Fibroblast of gingiva (primary cell): ENCODE measurements at regions not wholly inside any gene's neighbourhood (a gene's known extent, or its start where the extent isn't known, plus 50 kb on each side); places are given as distances from the start of the nearest gene placed in this dataset.
"Not testable (repeated sequence)": the region's sequence is repeated elsewhere in the genome, so short reads cannot be mapped to it uniquely, and the experiment has no call there.

Source experiments
- DNase-seq: peaks from one replicate; pipeline ENCODE4 v3.0.0-alpha.2; 2011; ENCODE audit warnings: low read depth

DNA sequence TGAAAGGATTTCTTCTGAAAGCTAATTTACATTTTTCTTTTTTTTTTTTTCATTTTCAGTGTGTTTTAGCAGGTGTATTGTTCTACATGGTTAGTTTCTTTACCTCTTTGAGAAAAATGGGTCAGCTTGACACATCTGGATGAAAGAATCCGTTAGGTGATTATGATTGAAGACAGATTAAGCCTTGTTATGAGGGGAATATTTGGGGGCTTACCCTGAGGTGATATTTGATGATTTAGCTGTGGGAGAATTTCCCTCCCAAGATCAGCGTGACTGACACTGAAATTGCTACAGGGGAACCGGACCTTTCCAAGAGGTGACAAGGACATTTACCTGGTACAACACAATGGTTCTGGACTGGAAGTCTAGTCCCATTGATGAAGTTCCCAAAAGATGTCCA is 147.5 kb downstream of the NFKBIZ start:
- no peak for DNase-seq

DNA sequence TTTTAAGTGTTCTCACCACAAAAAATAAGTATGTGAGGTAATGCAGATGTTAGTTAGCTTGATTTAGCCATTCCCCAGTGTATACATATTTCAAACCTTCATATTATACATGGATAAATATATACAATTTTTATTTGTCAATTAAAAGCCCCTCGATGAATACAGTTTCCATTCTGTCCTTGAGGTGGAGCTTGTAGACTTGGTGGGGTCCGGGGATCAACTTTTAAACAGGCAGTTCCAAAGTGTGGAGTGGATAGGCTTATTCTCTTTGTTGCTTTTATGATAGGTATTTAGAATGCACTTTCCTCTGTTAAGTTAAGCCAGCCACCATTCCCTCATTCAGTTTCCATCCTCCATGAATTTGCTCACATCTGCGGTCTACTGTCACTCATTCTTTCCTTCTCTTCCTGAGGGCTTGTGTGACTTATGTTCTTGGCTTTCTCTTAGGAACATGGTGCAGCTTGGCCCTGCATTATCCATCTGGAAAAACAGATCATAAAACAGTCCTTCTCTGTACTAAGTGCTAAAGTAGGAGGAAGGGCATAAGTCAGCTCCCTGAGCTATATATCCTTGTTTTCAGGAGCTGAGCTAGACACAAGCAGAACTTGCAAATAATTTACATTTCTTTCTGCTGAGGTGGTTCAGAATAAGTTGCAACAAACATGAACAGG is 149.1 kb downstream of the NFKBIZ start:
- DNase-seq, result no peak

DNA sequence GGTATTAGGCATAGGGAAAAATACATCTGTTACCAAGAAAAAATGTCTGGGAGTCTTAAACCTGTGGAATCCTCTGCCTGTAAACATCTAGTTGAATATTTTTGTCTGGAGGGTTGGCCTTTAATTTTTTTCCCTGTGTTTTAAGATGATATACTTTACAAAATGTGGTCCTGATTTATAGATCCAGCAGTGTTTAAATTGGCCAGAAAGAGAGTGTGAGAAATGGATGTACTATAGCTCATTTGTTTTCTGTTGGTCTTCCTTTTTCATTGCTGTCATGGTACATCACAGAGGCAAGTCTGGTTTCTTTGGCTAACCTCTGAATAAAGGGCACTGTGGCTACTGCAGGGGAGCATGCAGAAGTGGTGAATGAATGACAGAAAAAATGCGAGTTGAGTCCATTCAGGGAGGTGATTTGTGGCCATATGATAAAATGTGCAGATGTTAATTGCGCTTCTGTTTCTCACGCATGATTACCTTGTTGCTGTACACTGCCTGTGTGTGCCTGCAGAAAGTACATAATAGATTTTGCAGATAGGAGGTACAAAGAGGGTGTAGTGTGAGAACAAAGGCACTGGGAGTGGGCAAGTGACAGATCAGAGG is 150.0 kb downstream of the NFKBIZ start:
- DNase-seq, result no peak

DNA sequence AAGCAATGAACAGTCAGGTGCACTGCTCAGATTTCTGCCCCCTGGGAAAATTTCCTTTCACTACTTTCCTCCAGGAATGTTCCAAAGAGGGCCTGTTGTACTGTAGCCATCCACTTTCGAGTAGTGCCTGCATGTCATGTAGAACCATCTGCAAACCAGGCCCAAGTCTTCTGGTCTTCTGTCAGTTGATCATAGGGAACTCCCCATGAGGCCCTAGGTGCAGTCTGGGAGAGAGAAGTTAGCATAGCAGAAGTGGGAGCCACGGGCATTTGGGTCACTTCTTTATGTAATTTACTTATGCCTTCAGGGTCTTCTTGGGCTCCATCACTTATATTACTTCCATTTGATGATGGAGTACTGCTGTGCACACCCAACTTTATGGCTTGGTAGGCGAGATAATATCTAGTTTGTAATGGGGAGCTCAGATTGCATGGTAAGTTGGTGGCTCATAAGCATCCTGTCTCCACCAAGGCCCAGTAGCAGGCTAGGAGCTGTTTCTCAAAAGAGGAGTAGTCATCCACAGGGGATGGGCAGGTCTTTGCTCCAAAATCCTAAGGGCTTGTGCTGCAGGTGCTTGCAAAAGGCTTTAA is 151.4 kb downstream of the NFKBIZ start:
- no peak for DNase-seq

DNA sequence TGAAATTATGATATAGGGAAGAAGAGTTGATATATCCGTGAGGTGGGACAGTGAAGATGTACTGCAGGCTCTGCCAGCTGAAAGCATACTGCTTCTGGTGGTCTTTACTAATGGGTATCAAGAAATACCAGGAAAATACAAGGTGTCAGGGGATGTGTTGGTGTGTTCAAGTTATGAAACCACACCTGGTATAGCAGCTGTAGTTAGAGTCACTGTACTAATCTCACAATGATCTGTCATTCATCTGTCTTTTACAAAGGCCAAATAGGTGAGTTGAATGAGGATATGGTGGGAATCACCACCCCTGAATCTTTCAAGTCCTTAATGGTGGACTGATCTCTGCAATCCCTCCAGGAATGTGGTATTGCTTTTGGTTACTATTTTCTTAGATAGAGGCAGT is 152.7 kb downstream of the NFKBIZ start:
- DNase-seq, result no peak

DNA sequence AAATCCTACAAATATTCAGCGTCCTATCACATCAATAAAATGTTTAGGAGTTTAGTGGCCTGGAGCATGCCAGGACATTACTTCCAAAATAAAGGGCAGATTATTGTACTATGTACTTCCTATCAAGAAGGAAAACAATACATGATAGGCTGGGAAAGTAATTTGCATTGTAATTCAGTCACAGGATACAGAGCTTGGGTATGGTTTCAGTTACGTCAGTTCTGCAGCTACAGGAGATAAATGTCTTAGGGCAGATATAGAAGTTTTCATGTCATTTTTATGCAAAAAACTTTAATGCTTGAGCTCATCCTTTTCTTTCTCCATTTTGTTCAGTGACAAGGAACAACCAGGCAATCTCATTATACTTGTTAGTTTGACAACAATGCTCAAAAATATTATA is 155.2 kb downstream of the NFKBIZ start:
- no peak for DNase-seq

DNA sequence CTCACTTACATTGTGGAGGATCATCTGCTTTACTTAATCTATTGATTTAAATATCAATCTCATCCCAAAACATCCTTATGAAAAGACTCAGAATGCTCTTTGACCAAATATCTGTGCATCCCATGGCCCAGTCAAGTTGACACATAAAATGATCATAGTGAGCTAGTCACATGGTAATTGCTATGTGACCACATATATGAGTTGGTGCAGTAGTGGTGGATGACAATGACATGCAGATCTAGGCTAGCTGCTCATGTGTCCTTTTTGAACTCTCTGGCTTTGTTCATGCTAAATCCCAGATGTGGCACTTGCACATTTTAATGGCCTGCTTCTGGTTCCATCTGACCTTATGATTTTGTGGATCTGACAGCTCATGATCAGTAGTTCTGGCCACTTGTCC is 156.2 kb downstream of the NFKBIZ start:
- DNase-seq, result no peak

DNA sequence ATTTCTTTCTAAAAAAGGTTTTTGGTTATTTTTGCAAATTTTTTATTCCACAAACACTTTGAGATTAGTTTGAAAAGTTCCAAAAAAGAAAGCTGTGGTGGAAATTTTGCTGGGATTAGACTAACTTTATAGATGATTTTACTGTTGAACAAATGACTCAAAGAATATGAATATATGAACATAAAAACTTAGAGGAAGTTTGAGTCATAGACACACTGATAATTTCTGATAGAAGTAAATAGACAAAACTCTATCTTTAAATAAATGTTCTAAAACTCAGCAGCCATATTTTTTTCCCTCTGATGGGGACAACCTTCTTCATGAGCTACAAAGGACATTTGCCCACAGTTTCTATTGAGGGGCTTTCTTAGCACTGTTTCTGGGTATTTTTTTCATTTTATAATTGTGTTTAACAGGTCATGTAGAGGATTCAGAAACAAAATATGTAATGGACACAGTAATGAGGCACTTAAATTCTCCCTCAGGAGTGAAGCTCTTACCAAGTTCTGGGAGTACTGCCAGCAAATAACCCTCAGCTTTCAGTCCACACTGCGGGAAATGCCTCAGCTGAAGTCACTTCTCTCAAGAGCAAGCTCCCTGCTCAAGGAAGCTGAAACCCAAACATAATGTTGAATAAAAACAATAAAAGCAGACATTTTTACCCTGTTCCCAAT is 157.6 kb downstream of the NFKBIZ start:
- DNase-seq, result peak; percentile 80

DNA sequence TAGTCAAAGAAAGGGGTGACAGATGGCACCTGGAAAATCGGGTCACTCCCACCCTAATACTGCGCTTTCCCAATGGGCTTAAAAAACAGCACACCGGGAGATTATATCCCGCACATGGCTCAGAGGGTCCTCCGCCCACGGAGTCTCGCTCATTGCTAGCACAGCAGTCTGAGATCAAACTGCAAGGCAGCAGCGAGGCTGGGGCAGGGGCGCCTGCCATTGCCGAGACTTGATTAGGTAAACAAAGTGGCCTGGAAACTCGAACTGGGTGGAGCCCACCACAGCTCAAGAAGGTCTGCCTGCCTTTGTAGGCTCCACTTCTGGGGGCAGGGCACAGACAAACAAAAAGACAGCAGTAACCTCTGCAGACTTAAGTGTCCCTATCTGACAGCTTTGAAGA is 159.1 kb downstream of the NFKBIZ start:
- not testable (repeated sequence) for DNase-seq

DNA sequence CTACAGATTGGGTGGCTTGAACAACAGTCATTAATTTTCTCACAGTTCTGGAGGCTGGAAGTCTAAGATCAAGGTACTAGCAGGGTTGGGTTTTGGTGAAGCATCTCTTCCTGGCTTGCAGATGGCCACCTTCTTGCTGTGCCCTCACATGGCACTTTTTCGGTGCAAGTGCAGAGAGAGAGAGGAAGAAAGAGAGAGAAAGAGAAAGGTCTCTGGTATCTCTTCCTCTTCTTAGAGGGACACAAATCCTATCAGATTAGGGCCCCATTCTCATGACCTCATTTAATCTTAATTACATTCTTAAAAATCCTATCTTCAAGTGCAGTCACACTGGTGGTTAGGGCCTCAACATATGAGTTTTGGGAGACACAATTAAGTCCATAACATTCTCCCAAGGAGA is 167.1 kb downstream of the NFKBIZ start:
- DNase-seq, result no peak

DNA sequence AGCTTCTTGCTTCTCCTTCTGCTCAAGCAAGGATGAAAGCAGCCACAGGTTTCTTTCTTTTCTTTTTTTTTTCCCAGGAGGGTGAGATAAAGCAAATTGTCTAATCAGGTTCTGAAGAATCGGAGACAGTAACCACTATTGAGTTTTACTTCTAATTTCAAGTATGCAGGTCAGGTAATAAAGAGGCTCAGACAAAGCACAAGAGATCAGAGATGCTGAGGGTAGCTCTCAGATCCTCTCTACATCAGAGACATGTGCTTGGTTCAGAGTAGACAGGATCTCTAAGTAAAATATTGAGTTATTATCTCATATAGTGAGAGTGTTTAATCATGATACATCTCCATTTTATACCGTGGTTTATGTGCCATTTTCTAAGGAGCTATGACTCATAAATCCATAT is 168.5 kb downstream of the NFKBIZ start:
- DNase-seq, result no peak

DNA sequence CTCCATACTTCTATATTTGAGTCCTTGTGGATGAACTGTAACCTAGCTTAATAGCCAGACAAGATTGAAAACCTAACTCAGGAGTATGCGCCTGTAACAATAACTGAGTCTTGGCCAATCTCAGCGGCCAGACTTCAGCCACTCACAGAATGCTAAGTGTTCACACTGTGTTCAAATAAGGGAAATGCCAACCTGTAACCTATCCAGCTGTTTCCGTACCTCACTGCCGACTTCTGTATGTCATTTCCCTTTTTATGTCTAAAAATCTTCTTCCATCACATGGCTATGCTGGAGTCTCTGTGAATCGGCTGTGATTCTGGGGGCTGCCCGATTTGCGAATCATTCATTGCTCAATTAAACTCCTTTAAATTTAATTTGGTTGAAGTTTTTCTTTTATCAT is 169.2 kb downstream of the NFKBIZ start:
- no peak for DNase-seq

DNA sequence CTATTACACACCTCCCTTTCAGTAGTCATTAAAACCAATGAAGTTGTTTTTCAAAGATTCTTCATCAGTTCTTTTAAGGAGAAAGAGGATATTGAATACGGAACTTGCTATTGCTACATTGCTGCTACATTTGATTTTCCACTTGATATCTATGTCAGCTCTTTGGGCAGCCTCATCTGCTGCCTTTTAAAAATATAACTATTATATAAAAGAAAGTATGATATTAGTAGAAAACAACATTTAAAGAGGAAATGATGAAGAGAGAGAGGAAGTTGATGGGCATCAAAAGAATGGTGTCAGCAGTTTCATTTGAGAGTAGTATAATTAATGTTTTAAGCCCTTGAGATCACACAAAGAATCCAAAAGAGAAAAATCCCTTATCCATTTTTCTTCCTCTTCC is 171.4 kb downstream of the NFKBIZ start:
- DNase-seq, result no peak

DNA sequence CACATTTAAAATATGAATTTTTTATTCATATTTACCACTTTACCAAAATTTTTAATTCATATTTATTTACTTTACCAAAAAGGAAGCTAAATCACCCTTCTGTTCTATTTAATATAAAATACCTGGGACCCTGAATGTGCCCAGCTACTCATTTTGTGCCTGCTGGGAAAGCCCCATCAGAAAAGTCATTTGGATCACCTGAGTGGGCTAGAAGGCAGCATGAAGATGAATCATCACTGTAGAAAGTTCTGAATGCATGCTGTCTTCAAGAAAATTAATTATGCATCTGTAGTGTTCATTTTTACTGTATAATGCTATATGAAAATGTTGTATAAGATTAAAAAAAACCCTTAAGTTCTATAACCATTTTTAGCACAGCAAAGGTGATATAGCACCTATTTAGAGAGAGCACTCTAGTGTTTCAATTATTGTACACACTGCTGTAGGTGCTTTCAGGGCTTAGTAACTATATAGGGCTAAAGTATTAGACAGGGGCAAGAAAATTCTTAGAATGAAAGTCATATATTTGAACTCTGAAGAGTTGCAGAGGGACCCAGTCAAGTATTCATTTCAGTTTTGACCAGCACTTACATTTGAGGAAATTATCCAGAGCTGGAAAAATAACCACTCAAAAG is 175.1 kb downstream of the NFKBIZ start:
- no peak for DNase-seq

DNA sequence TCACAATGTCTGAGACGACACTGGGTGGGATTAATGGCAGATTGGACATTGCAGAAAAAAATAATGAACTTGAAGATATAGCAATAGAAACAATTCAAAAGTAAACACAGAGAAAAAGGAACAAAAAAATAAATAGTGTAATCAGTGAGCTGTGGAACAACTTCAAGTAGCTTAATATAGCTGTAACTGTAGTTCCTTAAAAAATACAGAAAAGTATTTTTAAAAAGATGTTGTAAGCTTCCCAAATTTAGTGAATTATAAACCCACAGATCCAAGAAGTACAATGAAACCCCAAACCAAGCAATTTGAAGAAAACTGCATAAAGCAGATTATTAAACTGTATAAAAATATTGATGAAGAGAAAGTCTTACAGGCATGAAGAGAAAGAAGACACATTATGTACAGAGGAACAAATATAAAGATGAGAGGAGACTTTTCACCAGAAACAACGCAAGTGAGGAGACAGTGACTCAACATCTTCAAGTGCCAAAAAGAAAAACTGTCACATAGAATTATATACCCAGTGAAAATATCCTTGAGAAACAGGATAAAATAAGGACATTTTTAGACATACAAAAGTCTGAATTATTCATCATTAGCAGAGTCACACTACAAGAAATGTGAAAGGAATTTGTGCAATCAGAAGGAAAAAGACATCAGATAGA is 176.4 kb downstream of the NFKBIZ start:
- DNase-seq, result no peak

DNA sequence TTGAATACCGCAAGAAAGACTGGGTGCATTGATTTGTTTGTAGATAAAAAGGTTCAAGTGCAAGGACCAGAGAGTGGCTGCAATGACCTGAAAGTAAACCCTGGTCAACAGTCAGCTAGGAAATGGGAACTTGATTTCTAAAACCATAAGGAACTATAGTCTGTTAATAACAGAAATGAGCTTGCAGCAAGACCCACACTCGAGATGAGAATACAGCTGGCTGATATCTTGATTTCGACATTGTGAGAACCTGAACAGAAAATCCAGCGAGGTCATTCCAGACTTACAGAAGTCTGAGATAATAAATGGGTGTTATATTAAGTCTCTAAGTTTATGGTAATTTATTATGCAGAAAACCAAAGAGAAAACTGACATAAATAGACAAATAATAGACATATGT is 177.3 kb downstream of the NFKBIZ start:
- no peak for DNase-seq

DNA sequence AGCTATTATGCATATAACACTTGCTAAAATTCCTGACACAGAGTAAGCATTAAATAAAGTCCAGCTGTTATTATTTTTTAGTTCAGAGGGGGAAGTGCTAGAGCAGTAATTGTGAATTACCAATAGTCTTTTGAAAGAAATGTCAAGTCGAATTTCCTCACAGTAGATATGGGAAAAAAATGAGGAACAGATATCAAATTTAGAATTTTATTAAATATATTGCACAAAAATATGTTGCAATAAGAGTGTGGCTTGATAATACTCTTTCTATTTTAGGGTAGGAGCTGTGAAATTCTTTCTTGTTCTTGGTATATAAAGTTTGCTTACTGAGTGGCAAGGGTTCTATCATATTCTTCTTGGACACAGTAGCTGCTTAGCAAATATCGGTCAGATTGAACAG is 181.3 kb downstream of the NFKBIZ start:
- DNase-seq, result no peak

DNA sequence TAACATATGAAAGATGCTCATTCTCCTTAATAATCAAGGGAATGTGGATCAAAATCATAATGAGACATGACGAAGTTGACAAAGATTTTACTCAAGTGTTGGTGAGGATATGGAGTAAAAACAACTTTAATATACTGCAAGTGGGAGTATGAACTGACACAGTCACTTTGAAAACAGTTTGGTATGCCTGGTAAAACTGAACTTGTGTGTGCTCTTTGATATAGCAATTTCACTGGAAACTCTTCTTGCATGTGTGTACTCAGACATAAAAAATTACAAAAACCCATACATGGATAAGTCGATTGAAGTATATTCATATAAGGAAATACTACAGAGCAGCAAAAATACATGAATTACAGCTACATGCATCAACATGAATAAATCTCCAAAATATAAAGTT is 182.5 kb downstream of the NFKBIZ start:
- no peak for DNase-seq

DNA sequence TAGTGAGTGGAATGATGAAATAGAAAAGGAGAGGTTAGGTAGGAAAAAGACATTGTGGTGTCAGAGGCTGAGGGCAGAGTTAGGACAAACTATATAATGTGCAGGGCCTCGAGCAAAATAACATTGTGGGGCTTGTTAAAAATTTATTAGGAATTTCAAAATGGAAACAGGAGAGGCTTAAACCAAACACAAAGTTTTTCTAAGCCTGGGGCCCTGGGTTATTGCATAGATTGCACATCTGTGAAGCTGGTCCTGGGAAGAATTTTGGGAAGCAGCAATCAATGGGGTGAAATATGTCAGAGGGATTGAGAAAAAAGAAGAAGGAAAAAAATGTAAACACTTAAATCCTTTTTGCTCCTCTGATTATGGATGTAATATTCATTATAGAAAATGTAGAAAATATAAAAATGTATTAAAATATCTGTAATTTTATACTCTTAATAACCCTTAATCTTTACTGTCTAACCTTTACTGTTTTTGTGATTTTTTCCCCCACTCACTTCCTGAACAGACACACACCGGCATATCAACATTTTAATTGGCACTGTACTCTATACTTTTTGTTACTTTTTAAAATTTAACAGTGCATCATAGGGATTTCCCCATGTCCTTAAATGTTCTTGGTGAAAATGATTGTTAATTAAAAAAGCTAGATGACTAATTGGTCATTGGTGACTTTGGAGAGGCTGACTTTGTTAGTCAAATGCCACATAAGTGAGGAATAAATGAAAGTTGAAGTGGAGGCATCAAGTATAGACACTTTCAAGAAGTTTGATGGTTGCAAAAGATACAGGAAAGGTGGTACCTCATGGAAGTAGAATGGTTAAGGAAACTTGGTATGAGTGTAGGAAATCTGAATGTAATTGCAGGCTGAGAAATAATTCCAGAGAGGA is 183.4 kb downstream of the NFKBIZ start:
- no peak for DNase-seq

DNA sequence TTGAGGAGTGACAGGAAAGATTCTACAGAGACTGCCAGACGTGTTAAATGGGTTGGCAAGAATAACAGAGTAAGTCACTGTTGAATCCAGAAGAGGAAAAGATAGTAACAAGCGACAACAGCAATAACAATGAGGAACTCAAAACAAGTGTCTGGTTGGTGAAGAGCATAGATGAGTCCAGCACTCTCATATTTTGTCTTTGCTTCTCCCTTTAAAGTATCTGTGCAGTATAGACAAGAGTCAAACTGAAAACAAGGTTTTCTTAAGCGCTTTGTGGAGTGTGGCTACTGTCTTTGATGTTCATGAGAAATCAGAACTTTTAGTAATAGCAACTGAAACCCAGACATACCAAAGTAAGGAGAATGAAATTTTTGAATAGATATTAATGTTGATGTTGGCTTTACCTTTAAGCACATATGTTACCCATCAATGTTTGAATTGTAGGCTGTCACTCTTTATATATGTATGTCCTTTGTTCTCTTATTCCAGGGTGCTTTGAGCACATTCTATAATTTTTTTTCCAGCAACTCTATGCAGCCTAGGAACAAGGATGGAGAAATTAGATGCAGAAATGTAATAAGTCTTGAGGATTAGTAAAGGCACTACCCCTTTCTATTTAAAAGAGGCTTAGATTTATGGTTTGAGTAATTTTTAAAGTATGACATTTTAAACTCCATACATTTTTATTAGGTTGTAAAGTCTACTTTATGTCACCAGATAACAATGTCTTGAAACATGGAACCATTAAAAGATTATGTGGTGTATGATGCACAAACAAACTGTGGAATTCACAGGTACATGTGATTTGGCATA is 185.5 kb downstream of the NFKBIZ start:
- no peak for DNase-seq
